ENCODE measurements at regions not wholly inside any gene's neighbourhood (a gene's known extent, or its start where the extent isn't known, plus 50 kb on each side); places are given as distances from the start of the nearest gene placed in this dataset.

DNA sequence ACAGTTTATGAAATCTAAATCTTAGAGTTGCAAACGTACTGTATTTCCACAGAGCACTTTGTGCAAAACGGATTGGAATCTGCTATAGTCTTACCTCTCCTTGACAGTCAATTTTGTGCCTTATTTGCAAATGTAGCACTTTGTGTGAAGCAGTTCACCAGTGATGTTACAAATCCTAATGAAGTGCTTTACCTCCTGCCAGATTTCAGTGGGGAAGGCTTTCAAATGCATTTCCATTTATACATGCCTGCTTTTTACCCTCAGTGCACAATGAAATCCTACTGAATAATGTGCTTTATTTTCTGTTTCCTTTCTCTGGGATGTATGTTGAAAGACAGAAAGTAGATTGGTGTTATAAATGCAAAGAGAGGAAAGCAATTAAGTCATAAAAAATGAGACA is 2141.6 kb upstream of the C9orf72 start:
- TF ChIP-seq CTCF (conservative IDR thresholded peaks at IDR 0.05) (no peak), ZFX (IDR thresholded peaks at IDR 0.05) (no peak)

All from C4-2B (cell line).